Esophagus muscularis mucosa (tissue), 3 donors: ENCODE measurements at regions not wholly inside any gene's neighbourhood (a gene's known extent, or its start where the extent isn't known, plus 50 kb on each side); places are given as distances from the start of the nearest gene placed in this dataset.

Experiments
- POLR2A ChIP-seq: fragments of 450-650 bp; IDR thresholded peaks from one replicate; pipeline ENCODE4 v1.6.1; 2017; ENCODE audit warnings: antibody characterized with exemption, moderate library complexity, mild to moderate bottlenecking, low read depth
- POLR2AphosphoS5 ChIP-seq, 2 donors: sonication (generic); formaldehyde crosslinking; IDR thresholded peaks; one replicate each; pipeline ENCODE4 v1.6.1; 2017; ENCODE audit warnings: antibody characterized with exemption in 2 of 2
- TF ChIP-seq, protein P1 (sequence below), 3 experiments: fragments of 200-600 bp in 2 of 3; fragments of 450-650 bp in 1 of 3; sonication (generic) in 2 of 3; IDR thresholded peaks; one replicate each; pipeline ENCODE4 v1.5.1; 2017 to 2019; ENCODE audit warnings: antibody characterized with exemption in 3 of 3, mild to moderate bottlenecking in 2 of 3, moderate library complexity in 1 of 3

DNA sequence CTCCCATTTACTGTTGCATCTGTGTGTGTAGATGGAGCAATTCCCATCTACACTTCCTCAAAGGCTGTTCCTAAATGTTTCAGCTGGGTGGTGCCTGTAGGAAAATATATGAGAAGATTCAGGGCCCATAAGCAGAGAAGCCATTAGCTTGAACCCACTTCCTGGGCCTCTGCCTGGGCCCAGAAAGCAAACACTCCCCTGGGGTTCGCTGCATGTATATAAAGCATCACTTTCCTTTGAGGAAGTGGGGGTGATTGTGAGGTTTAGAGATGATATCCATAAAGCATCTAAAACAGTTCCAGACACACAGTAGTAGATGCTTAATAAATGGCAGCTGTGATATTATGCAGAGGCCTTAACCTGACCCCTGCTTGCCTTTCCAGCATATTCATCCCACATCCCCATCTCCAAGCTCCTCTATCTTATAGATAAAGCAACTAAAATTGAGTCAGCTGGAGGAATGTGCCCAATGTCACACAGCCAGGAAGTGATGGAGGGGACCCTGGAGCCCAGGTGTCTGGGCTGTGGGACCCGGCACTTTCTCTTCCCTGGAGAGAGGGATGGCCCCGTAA lies 280.0 kb upstream of the CRY1 start:
- TF ChIP-seq, protein P1, sequence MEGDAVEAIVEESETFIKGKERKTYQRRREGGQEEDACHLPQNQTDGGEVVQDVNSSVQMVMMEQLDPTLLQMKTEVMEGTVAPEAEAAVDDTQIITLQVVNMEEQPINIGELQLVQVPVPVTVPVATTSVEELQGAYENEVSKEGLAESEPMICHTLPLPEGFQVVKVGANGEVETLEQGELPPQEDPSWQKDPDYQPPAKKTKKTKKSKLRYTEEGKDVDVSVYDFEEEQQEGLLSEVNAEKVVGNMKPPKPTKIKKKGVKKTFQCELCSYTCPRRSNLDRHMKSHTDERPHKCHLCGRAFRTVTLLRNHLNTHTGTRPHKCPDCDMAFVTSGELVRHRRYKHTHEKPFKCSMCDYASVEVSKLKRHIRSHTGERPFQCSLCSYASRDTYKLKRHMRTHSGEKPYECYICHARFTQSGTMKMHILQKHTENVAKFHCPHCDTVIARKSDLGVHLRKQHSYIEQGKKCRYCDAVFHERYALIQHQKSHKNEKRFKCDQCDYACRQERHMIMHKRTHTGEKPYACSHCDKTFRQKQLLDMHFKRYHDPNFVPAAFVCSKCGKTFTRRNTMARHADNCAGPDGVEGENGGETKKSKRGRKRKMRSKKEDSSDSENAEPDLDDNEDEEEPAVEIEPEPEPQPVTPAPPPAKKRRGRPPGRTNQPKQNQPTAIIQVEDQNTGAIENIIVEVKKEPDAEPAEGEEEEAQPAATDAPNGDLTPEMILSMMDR (IDR thresholded peaks at IDR 0.05): no peak
- no peak for TF ChIP-seq POLR2A
- TF ChIP-seq POLR2AphosphoS5 (IDR thresholded peaks at IDR 0.05): no peak
